Testis (tissue), 2 donors: ENCODE measurements at regions not wholly inside any gene's neighbourhood (a gene's known extent, or its start where the extent isn't known, plus 50 kb on each side); places are given as distances from the start of the nearest gene placed in this dataset.

Source experiments
- CTCF ChIP-seq, 3 experiments: fragments of 450-650 bp in 2 of 3; fragments of 200-600 bp in 1 of 3; sonication (generic) in 1 of 3; IDR thresholded peaks; one replicate each; pipeline ENCODE4 v1.5.1; 2016 to 2019; ENCODE audit warnings: antibody characterized with exemption in 3 of 3, mild to moderate bottlenecking in 2 of 3, moderate library complexity in 1 of 3
- POLR2A ChIP-seq: fragments of 450-650 bp; IDR thresholded peaks from one replicate; pipeline ENCODE4 v1.6.1; 2017; ENCODE audit warnings: antibody characterized with exemption, mild to moderate bottlenecking, moderate library complexity

GRCh38 chr17:72056155-72056554 lies 64.7 kb upstream of the SOX9 start:
- no peak for TF ChIP-seq CTCF (IDR thresholded peaks at IDR 0.05)
- no peak for TF ChIP-seq POLR2A
